PC-3 (cell line): ENCODE measurements at regions not wholly inside any gene's neighbourhood (a gene's known extent, or its start where the extent isn't known, plus 50 kb on each side); places are given as distances from the start of the nearest gene placed in this dataset.

Source experiments
- ATAC-seq: fragments of 200-7000 bp; cut with Tn5 transposase; 2 replicates; pipeline ENCODE4 v1.9.1; 2020; ENCODE audit warnings: mild to moderate bottlenecking, moderate library complexity
- BruUV-seq: library from RNA; stranded (reverse); fragments of 400-500 nt; replicated peaks from 2 replicates; lab custom pipeline; 2021; lab: Mats Ljungman, UMichigan
- CTCF ChIA-PET: fragments of 300-600 bp; sonication (Branson Sonifier 250); formaldehyde crosslinking; loops from one replicate; lab custom pipeline; 2022; ENCODE audit warnings: antibody characterized with exemption; lab: Charles Lee
- POLR2A ChIA-PET: fragments of 300-600 bp; sonication (Branson Sonifier 250); formaldehyde crosslinking; loops from one replicate; lab custom pipeline; 2022; ENCODE audit warnings: antibody characterized with exemption; ENCODE audit not compliant: unreplicated experiment; lab: Charles Lee
- DNase-seq: peaks from one replicate; pipeline ENCODE4 v3.0.0-alpha.2; 2015
- H2AFZ ChIP-seq: fragments of 300-600 bp; sonication (generic); 2 replicates; pipeline ENCODE4 v1.6.0; 2016; ENCODE audit warnings: antibody characterized with exemption, low read length
- H3F3A ChIP-seq: fragments of 300-600 bp; sonication (generic); one replicate; pipeline ENCODE4 v1.6.0; 2017; ENCODE audit warnings: antibody characterized with exemption, low read length, control low read depth, mild to moderate bottlenecking; ENCODE audit not compliant: unreplicated experiment
- H3K27ac ChIP-seq: fragments of 300-600 bp; sonication (generic); 2 replicates; pipeline ENCODE4 v1.5.1; 2016; ENCODE audit warnings: mild to moderate bottlenecking, low read length
- H3K27me3 ChIP-seq: fragments of 300-600 bp; sonication (generic); 2 replicates; pipeline ENCODE4 v1.6.1; 2016; ENCODE audit warnings: low read length, mixed read lengths
- H3K36me3 ChIP-seq: fragments of 300-600 bp; sonication (generic); 2 replicates; pipeline ENCODE4 v1.6.1; 2016; ENCODE audit warnings: low read depth, mixed run types, low read length, mixed read lengths
- H3K4me1 ChIP-seq: fragments of 300-600 bp; sonication (generic); 2 replicates; pipeline ENCODE4 v1.5.1; 2016; ENCODE audit warnings: low read length; ENCODE audit not compliant: insufficient read depth
- H3K4me2 ChIP-seq: fragments of 300-600 bp; sonication (generic); 2 replicates; pipeline ENCODE4 v1.6.0; 2016; ENCODE audit warnings: low read length
- H3K4me3 ChIP-seq: fragments of 300-600 bp; sonication (generic); 2 replicates; pipeline ENCODE4 v1.5.1; 2016; ENCODE audit warnings: mild to moderate bottlenecking, low read length, mixed read lengths
- H3K79me2 ChIP-seq: fragments of 300-600 bp; sonication (generic); 2 replicates; pipeline ENCODE4 v1.6.1; 2017; ENCODE audit warnings: low read length, mixed read lengths
- H3K9ac ChIP-seq: fragments of 300-600 bp; sonication (generic); 2 replicates; pipeline ENCODE4 v1.6.0; 2016; ENCODE audit warnings: mild to moderate bottlenecking, low read length
- H3K9me2 ChIP-seq: fragments of 300-600 bp; sonication (generic); replicated peaks from 2 replicates; pipeline ENCODE4 v1.6.1; 2016; ENCODE audit warnings: mixed run types, low read length, mixed read lengths
- H3K9me3 ChIP-seq: fragments of 300-600 bp; sonication (generic); 2 replicates; pipeline ENCODE4 v1.6.1; 2016; ENCODE audit warnings: low read length, mixed read lengths
- H4K20me1 ChIP-seq: fragments of 300-600 bp; sonication (generic); 2 replicates; pipeline ENCODE4 v1.6.1; 2016; ENCODE audit warnings: low read length, mixed read lengths
- CTCF ChIP-seq: fragments of 300-600 bp; sonication (generic); conservative IDR thresholded peaks from 2 replicates; pipeline ENCODE4 v1.5.1; 2017; ENCODE audit warnings: antibody characterized with exemption, low read depth, mild to moderate bottlenecking, low read length
- EZH2 ChIP-seq: fragments of 300-600 bp; sonication (generic); IDR thresholded peaks from one replicate; pipeline ENCODE4 v1.6.1; 2017; ENCODE audit warnings: antibody characterized with exemption, mild to moderate bottlenecking, low read length; ENCODE audit not compliant: unreplicated experiment
- EZH2phosphoT487 ChIP-seq: fragments of 300-600 bp; sonication (generic); IDR thresholded peaks from 2 replicates; pipeline ENCODE4 v1.6.1; 2018; ENCODE audit warnings: mild to moderate bottlenecking, antibody characterized with exemption, low read length, borderline replicate concordance
- intact Hi-C: fragments of 100-400 bp; cut with micrococcal nuclease; formaldehyde crosslinking; loops from 2 replicates; pipeline ENCODE4 v1.9.0; 2023

- Histone ChIP-seq H3K4me2 (no peak overlapping the region), H3K4me3 (no peak overlapping the region), H3K9ac (no peak overlapping the region), H2AFZ (no peak overlapping the region), H3K27me3 (no peaks in the 10 kb centered on the region), H3K27ac (no peak overlapping the region), H3K36me3 (no peaks in the 10 kb centered on the region), H3K79me2 (no peaks in the 10 kb centered on the region), H4K20me1 (no peaks in the 10 kb centered on the region), H3K9me2 (no peaks in the 10 kb centered on the region), H3K4me1 (no peaks in the 10 kb centered on the region), H3F3A (no peaks in the 10 kb centered on the region), H3K9me3 (no peaks in the 10 kb centered on the region)
- ChIA-PET POLR2A (no interaction called here), CTCF (no interaction called here)
- TF ChIP-seq EZH2 (no peak), CTCF (no peak), EZH2phosphoT487 (no peak)
- ATAC-seq (no peak), DNase-seq (no peak)
- BruUV-seq, result no TSS peak
- intact Hi-C loops, result no loop called here
These were observed 125.1 kb upstream of the LOC128125822 start for GRCh38 chr6:63447134-63447533.

GRCh38 chr6:63448229-63448628 is 124.1 kb upstream of the LOC128125822 start:
- DNase-seq, result no peak
- no peaks in the 10 kb centered on the region for H3F3A ChIP-seq
- ATAC-seq, result no peak

GRCh38 chr6:63449714-63450113 is 122.6 kb upstream of the LOC128125822 start:
- Histone ChIP-seq H3K9ac (no peak overlapping the region), H3K4me2 (no peak overlapping the region), H3K79me2 (no peaks in the 10 kb centered on the region), H3K9me2 (no peaks in the 10 kb centered on the region), H3K36me3 (no peaks in the 10 kb centered on the region), H3K4me3 (no peak overlapping the region), H3F3A (no peaks in the 10 kb centered on the region), H2AFZ (no peak overlapping the region), H3K4me1 (no peaks in the 10 kb centered on the region), H3K27me3 (no peaks in the 10 kb centered on the region), H3K9me3 (no peaks in the 10 kb centered on the region), H3K27ac (no peak overlapping the region), H4K20me1 (no peaks in the 10 kb centered on the region)
- TF ChIP-seq EZH2 (no peak), EZH2phosphoT487 (no peak), CTCF (no peak)
- ChIA-PET POLR2A (no interaction called here), CTCF (interaction anchor here (0.6 kb wide), 1 partner anchor 315 kb away, joined by 4 read pairs; no protein-coding TSS in a partner anchor)
- DNase-seq, result no peak
- intact Hi-C loops, result no loop called here
- no peak for ATAC-seq
- no TSS peak for BruUV-seq

More at GRCh38 chr6:63448229-63448628, 124.1 kb upstream of the LOC128125822 start:
- Histone ChIP-seq H3K4me2 (no peak overlapping the region), H3K79me2 (no peaks in the 10 kb centered on the region), H3K27ac (no peak overlapping the region), H3K27me3 (no peaks in the 10 kb centered on the region), H4K20me1 (no peaks in the 10 kb centered on the region), H2AFZ (no peak overlapping the region), H3K4me1 (no peaks in the 10 kb centered on the region), H3K36me3 (no peaks in the 10 kb centered on the region), H3K9me3 (no peaks in the 10 kb centered on the region), H3K9me2 (no peaks in the 10 kb centered on the region), H3K4me3 (no peak overlapping the region), H3K9ac (no peak overlapping the region)
- no peak for TF ChIP-seq CTCF
- TF ChIP-seq EZH2, result no peak
- TF ChIP-seq EZH2phosphoT487, result no peak
- BruUV-seq, result no TSS peak
- ChIA-PET POLR2A (no interaction called here), CTCF (no interaction called here)
- intact Hi-C loops, result no loop called here
